ENCODE measurements at regions not wholly inside any gene's neighbourhood (a gene's known extent, or its start where the extent isn't known, plus 50 kb on each side); places are given as distances from the start of the nearest gene placed in this dataset.

- TF ChIP-seq ZFX (IDR thresholded peaks at IDR 0.05) (no peak), CTCF (conservative IDR thresholded peaks at IDR 0.05) (no peak)
- no peak overlapping the region for H3K27ac ChIP-seq
Measured at GRCh38 chr2:154910701-154911100, 212.2 kb downstream of the KCNJ3 start.

- no peak overlapping the region for H3K27ac ChIP-seq
- TF ChIP-seq CTCF (conservative IDR thresholded peaks at IDR 0.05): no peak
- no peak for TF ChIP-seq ZFX (IDR thresholded peaks at IDR 0.05)
Measured at GRCh38 chr2:154908327-154908726, 209.8 kb downstream of the KCNJ3 start.

Measured in C4-2B (cell line).